K562 (cell line): ENCODE measurements at regions not wholly inside any gene's neighbourhood (a gene's known extent, or its start where the extent isn't known, plus 50 kb on each side); places are given as distances from the start of the nearest gene placed in this dataset.

Experiments
- ATAC-seq: fragments of 200-7000 bp; cut with Tn5 transposase; 3 replicates; pipeline ENCODE4 v1.9.1; 2020; ENCODE audit warnings: moderate library complexity
- BruUV-seq: library from RNA; stranded (reverse); fragments of 400-500 nt; replicated peaks from 2 replicates; lab custom pipeline; 2021; lab: Mats Ljungman, UMichigan
- CTCF ChIA-PET: fragments of 300-600 bp; formaldehyde crosslinking; extraction: SDS; loops from one replicate; lab custom pipeline; 2021; ENCODE audit warnings: low intra/inter-chr PET ratio; lab: Yijun Ruan, JAX
- POLR2A ChIA-PET: fragments of 300-600, 350-650 bp; sonication (Branson Sonifier 250); formaldehyde crosslinking; extraction: SDS; loops from one replicate; lab custom pipeline; 2021; ENCODE audit warnings: antibody characterized with exemption, inconsistent platforms; lab: Yijun Ruan, JAX
- DNase-seq, 4 experiments: peaks; one replicate each; pipeline versions ENCODE4 v3.0.0 to v3.0.0-alpha.2; 2011 to 2018; ENCODE audit warnings: low spot score in 3 of 4, mixed read lengths in 3 of 4; ENCODE audit errors: extremely low read depth in 1 of 4
- FAIRE-seq: peaks from 2 replicates; lab custom pipeline; 2011; peaks lifted over from hg19 to GRCh38; lab: Jason Lieb, UNC
- H2AFZ ChIP-seq: 2 replicates; pipeline ENCODE4 v1.6.0; 2011; ENCODE audit warnings: low read depth, low read length, control low read depth, inconsistent platforms
- H3K27ac ChIP-seq: fragments of 200-600 bp; 3 replicates; pipeline ENCODE4 v1.8.0; 2011; ENCODE audit warnings: low read depth, mild to moderate bottlenecking, control low read depth, inconsistent platforms, low read length, moderate library complexity, mixed read lengths; ENCODE audit errors: extremely low read depth
- H3K27me3 ChIP-seq, 2 experiments: fragments of 300-600 bp in 1 of 2; 2 replicates in 1 of 2; 3 replicates in 1 of 2; pipeline versions ENCODE4 v1.6.0 to v1.8.0; 2011; ENCODE audit warnings: inconsistent platforms in 2 of 2, low read length in 2 of 2, mild to moderate bottlenecking in 1 of 2, mixed read lengths in 1 of 2, moderate library complexity in 1 of 2; ENCODE audit not compliant: control insufficient read depth in 2 of 2, insufficient read depth in 2 of 2
- H3K36me3 ChIP-seq: fragments of 300-600 bp; 3 replicates; pipeline ENCODE4 v1.8.0; 2011; ENCODE audit warnings: mild to moderate bottlenecking, low read length, inconsistent platforms; ENCODE audit not compliant: control insufficient read depth, insufficient read depth
- H3K4me1 ChIP-seq, 2 experiments: fragments of 200-600 bp in 1 of 2; replicated peaks in 1 of 2; 2 replicates in 1 of 2; 3 replicates in 1 of 2; pipeline versions ENCODE4 v1.5.1 to v1.8.0; 2011; ENCODE audit warnings: inconsistent platforms in 2 of 2, low read length in 2 of 2, mild to moderate bottlenecking in 1 of 2, mixed read lengths in 1 of 2, moderate library complexity in 1 of 2; ENCODE audit not compliant: control insufficient read depth in 2 of 2, insufficient read depth in 2 of 2
- H3K4me2 ChIP-seq: 2 replicates; pipeline ENCODE4 v1.6.1; 2011; ENCODE audit warnings: low read length, control low read depth, inconsistent platforms, mixed read lengths; ENCODE audit not compliant: insufficient read depth
- H3K4me3 ChIP-seq: fragments of 200-600 bp; sonication (generic), shearing (Covaris generic); 2 replicates; pipeline ENCODE4 v1.5.1; 2016; ENCODE audit warnings: control low read depth, inconsistent platforms
- H3K79me2 ChIP-seq: fragments of 200-600 bp; 3 replicates; pipeline ENCODE4 v1.8.0; 2011; ENCODE audit warnings: low read length, inconsistent platforms; ENCODE audit not compliant: control insufficient read depth, insufficient read depth
- H3K9ac ChIP-seq, 2 experiments: 2 replicates each; pipeline versions ENCODE4 v1.6.0 to v1.6.1; 2011; ENCODE audit warnings: low read depth in 2 of 2, low read length in 2 of 2, control low read depth in 1 of 2, inconsistent platforms in 1 of 2, mild to moderate bottlenecking in 1 of 2, mixed read lengths in 1 of 2; ENCODE audit not compliant: insufficient read depth in 1 of 2
- H3K9me1 ChIP-seq: one replicate; pipeline ENCODE4 v1.6.0; 2011; ENCODE audit warnings: inconsistent platforms, mild to moderate bottlenecking, low read length, moderate library complexity; ENCODE audit not compliant: control insufficient read depth, insufficient read depth
- H3K9me3 ChIP-seq: replicated peaks from 2 replicates; pipeline ENCODE4 v1.5.1; 2011; ENCODE audit warnings: low read depth, low read length, inconsistent platforms; ENCODE audit not compliant: control insufficient read depth, insufficient read depth
- H4K20me1 ChIP-seq: replicated peaks from 2 replicates; pipeline ENCODE4 v1.6.1; 2011; ENCODE audit warnings: low read length, inconsistent platforms, mixed read lengths; ENCODE audit not compliant: control insufficient read depth, insufficient read depth
- CEBPG ChIP-seq, 3 experiments: fragments of 200-800 bp in 1 of 3; sonication (Bioruptor generic) in 1 of 3; sonication (generic) in 1 of 3; formaldehyde crosslinking in 1 of 3; IDR thresholded peaks in 2 of 3; conservative IDR thresholded peaks in 1 of 3; 2 replicates each; pipeline versions ENCODE4 v1.6.1 to v1.8.0; 2016 to 2022; ENCODE audit warnings: missing compliant biosample characterization in 2 of 3, missing genetic modification characterization in 2 of 3, mild to moderate bottlenecking in 1 of 3, missing genetic modification reagents in 1 of 3
- DMBX1 ChIP-seq: fragments of 250-450 bp; sonication (Bioruptor Pico); IDR thresholded peaks from 2 replicates; pipeline ENCODE4 v1.8.0; 2022; ENCODE audit warnings: inconsistent platforms, mild to moderate bottlenecking, moderate library complexity, borderline replicate concordance
- ETS2 ChIP-seq: IDR thresholded peaks from 2 replicates; pipeline ENCODE4 v1.6.1; 2016; ENCODE audit warnings: borderline replicate concordance, missing genetic modification characterization, mild to moderate bottlenecking, moderate library complexity, missing compliant biosample characterization; ENCODE audit not compliant: poor library complexity, severe bottlenecking
- FOXJ2 ChIP-seq: fragments of 200-800 bp; sonication (Bioruptor generic); IDR thresholded peaks from 2 replicates; pipeline ENCODE4 v1.6.1; 2016; ENCODE audit warnings: missing genetic modification characterization, missing compliant biosample characterization
- L3MBTL2 ChIP-seq: fragments of 450-650 bp; IDR thresholded peaks from 2 replicates; pipeline ENCODE4 v1.6.1; 2016; ENCODE audit warnings: mild to moderate bottlenecking, moderate library complexity
- LARP7 ChIP-seq: fragments of 450-650 bp; IDR thresholded peaks from 2 replicates; pipeline ENCODE4 v1.6.1; 2016
- NR2C2 ChIP-seq, 2 experiments: fragments of 200-800 bp in 1 of 2; sonication (Bioruptor generic) in 1 of 2; sonication (generic) in 1 of 2; formaldehyde crosslinking in 1 of 2; IDR thresholded peaks; 2 replicates each; pipeline versions ENCODE4 v1.6.1 to v1.8.0; 2016 to 2022; ENCODE audit warnings: mild to moderate bottlenecking in 1 of 2, missing compliant biosample characterization in 1 of 2, missing genetic modification characterization in 1 of 2, missing genetic modification reagents in 1 of 2
- SMARCA4 ChIP-seq: fragments of 450-650 bp; IDR thresholded peaks from 2 replicates; pipeline ENCODE4 v1.6.1; 2016
- ZBTB1 ChIP-seq: sonication (generic); formaldehyde crosslinking; IDR thresholded peaks from 2 replicates; pipeline ENCODE4 v1.8.1; 2023; ENCODE audit warnings: missing genetic modification reagents, low read depth, mild to moderate bottlenecking, borderline replicate concordance
- ZKSCAN1 ChIP-seq: fragments of 150-350 bp; IDR thresholded peaks from 2 replicates; pipeline ENCODE4 v1.6.1; 2016; ENCODE audit warnings: low read depth, low read length
- ZNF133 ChIP-seq: fragments of 250-450 bp; sonication (Bioruptor Pico); IDR thresholded peaks from 2 replicates; pipeline ENCODE4 v1.4.0; 2020; ENCODE audit warnings: mild to moderate bottlenecking
- ZNF184 ChIP-seq: sonication (generic); formaldehyde crosslinking; IDR thresholded peaks from 2 replicates; pipeline ENCODE4 v1.5.0; 2020; ENCODE audit warnings: missing genetic modification reagents
- ZNF197 ChIP-seq: fragments of 200-800 bp; sonication (Bioruptor generic); IDR thresholded peaks from 2 replicates; pipeline ENCODE4 v1.6.1; 2016; ENCODE audit warnings: low read depth, missing genetic modification characterization, missing compliant biosample characterization
- ZNF311 ChIP-seq: fragments of 250-450 bp; sonication (Bioruptor Pico); IDR thresholded peaks from 2 replicates; pipeline ENCODE4 v1.4.0; 2020; ENCODE audit warnings: mild to moderate bottlenecking, moderate library complexity
- ZNF830 ChIP-seq: fragments of 250-450 bp; sonication (Bioruptor Pico); IDR thresholded peaks from 2 replicates; pipeline ENCODE4 v1.5.0; 2021; ENCODE audit warnings: mild to moderate bottlenecking
- WGBS: fragments of 100-300 bp; shearing (Covaris generic); methylation state at CpG from one replicate; pipeline ENCODE4 v1.1.6; 2016; ENCODE audit warnings: low coverage, mixed read lengths; ENCODE audit not compliant: insufficient coverage; ENCODE audit errors: missing lambda C conversion rate; 5-methylcytosine and 5-hydroxymethylcytosine counted together
- in situ Hi-C: fragments of 300-500 bp; cut with MboI; formaldehyde crosslinking; loops from 4 replicates; pipeline ENCODE4 v1.15.0; 2018; ENCODE audit warnings: inconsistent platforms, mixed read lengths
- intact Hi-C: fragments of 100-400 bp; cut with micrococcal nuclease; formaldehyde crosslinking; loops from 2 replicates; pipeline ENCODE4 v1.14.2; 2022
- TF ChIP-seq, protein P1 (sequence below): fragments of 450-650 bp; formaldehyde crosslinking; IDR thresholded peaks from 2 replicates; pipeline ENCODE4 v1.4.0; 2022; ENCODE audit warnings: missing genetic modification characterization
- TF ChIP-seq, protein P2 (sequence below): IDR thresholded peaks from 2 replicates; pipeline ENCODE4 v1.6.1; 2014; ENCODE audit warnings: antibody characterized with exemption
- TF ChIP-seq, protein P3 (sequence below): sonication (generic); formaldehyde crosslinking; IDR thresholded peaks from 2 replicates; pipeline ENCODE4 v1.8.1; 2023; ENCODE audit warnings: mild to moderate bottlenecking, missing genetic modification reagents

DNA sequence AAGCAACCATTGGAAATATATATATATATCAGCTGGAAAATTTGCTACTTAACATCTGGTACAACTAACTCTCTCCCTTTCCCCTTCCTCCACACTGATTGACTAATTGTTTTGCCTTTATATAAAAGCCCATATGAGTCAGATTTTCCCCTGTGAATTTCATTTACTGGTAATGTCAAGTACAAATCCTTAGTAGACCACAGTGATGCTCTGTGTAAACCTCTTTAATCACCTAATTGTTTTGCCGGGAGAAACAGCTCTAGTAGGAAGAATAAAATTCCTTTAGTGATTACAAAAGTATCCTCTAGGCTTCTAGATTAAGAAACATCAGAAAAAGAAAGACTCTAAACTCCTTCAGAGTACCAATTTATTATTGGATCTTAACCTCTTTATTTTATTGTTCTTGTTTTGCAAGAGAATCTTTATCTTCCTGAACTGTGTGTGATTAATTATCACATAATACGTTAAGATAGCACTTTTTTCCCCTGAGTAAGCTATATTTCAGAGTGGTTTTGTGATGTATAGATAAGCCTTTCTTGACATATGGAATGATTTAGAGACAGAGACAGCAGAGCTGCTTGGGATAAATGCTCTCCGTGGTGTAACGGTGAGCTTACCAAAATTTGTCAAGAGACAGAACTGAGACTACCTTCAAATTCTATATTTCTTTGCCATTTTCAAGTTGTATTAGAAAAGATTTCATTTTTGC lies 1606.4 kb upstream of the TENM3 start:
- intact Hi-C loops (no loop called here), in situ Hi-C loops (no loop called here)
- CTCF ChIA-PET: no interaction called here
- Histone ChIP-seq H3K9me1 (no peaks in the 10 kb centered on the region), H3K79me2 (no peaks in the 10 kb centered on the region), H2AFZ (no peak overlapping the region), H3K9ac (no peak overlapping the region), H3K27me3 (no peaks in the 10 kb centered on the region), H3K4me3 (no peak overlapping the region), H4K20me1 (no peaks in the 10 kb centered on the region), H3K27ac (no peak overlapping the region), H3K4me1 (no peaks in the 10 kb centered on the region), H3K9me3 (no peaks in the 10 kb centered on the region), H3K36me3 (no peaks in the 10 kb centered on the region), H3K4me2 (no peak overlapping the region)
- ATAC-seq (no peak), DNase-seq (no peak), FAIRE-seq (no peak)
- POLR2A ChIA-PET: no interaction called here
- 0% methylated on average over 4 of the region's 4 CpGs for WGBS
- BruUV-seq: no TSS peak
- TF ChIP-seq ZNF184 (CRISPR knock-in tag) (no peak), CEBPG (CRISPR knock-in tag; IDR thresholded peaks at IDR 0.05) (no peak), CEBPG (tag; conservative IDR thresholded peaks at IDR 0.05 in 1 of 2, IDR thresholded peaks at IDR 0.05 in 1 of 2) (no peak), FOXJ2 (tag) (no peak), SMARCA4 (no peak), ZNF311 (CRISPR knock-in tag) (no peak), LARP7 (no peak), NR2C2 (CRISPR knock-in tag; IDR thresholded peaks at IDR 0.05) (no peak), NR2C2 (tag; IDR thresholded peaks at IDR 0.05) (no peak), ZKSCAN1 (no peak), ETS2 (tag) (no peak), DMBX1 (CRISPR knock-in tag) (no peak), L3MBTL2 (no peak), ZNF830 (CRISPR knock-in tag) (no peak), ZNF197 (no peak), ZNF133 (no peak), ZBTB1 (no peak)
- TF ChIP-seq, protein P1, sequence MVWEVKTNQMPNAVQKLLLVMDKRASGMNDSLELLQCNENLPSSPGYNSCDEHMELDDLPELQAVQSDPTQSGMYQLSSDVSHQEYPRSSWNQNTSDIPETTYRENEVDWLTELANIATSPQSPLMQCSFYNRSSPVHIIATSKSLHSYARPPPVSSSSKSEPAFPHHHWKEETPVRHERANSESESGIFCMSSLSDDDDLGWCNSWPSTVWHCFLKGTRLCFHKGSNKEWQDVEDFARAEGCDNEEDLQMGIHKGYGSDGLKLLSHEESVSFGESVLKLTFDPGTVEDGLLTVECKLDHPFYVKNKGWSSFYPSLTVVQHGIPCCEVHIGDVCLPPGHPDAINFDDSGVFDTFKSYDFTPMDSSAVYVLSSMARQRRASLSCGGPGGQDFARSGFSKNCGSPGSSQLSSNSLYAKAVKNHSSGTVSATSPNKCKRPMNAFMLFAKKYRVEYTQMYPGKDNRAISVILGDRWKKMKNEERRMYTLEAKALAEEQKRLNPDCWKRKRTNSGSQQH (CRISPR knock-in tag): no peak
- TF ChIP-seq, protein P2, sequence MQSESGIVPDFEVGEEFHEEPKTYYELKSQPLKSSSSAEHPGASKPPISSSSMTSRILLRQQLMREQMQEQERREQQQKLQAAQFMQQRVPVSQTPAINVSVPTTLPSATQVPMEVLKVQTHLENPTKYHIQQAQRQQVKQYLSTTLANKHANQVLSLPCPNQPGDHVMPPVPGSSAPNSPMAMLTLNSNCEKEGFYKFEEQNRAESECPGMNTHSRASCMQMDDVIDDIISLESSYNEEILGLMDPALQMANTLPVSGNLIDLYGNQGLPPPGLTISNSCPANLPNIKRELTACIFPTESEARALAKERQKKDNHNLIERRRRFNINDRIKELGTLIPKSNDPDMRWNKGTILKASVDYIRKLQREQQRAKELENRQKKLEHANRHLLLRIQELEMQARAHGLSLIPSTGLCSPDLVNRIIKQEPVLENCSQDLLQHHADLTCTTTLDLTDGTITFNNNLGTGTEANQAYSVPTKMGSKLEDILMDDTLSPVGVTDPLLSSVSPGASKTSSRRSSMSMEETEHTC: no peak
- TF ChIP-seq, protein P3, sequence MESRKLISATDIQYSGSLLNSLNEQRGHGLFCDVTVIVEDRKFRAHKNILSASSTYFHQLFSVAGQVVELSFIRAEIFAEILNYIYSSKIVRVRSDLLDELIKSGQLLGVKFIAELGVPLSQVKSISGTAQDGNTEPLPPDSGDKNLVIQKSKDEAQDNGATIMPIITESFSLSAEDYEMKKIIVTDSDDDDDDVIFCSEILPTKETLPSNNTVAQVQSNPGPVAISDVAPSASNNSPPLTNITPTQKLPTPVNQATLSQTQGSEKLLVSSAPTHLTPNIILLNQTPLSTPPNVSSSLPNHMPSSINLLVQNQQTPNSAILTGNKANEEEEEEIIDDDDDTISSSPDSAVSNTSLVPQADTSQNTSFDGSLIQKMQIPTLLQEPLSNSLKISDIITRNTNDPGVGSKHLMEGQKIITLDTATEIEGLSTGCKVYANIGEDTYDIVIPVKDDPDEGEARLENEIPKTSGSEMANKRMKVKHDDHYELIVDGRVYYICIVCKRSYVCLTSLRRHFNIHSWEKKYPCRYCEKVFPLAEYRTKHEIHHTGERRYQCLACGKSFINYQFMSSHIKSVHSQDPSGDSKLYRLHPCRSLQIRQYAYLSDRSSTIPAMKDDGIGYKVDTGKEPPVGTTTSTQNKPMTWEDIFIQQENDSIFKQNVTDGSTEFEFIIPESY (CRISPR knock-in tag): no peak
